ENCODE measurements at regions not wholly inside any gene's neighbourhood (a gene's known extent, or its start where the extent isn't known, plus 50 kb on each side); places are given as distances from the start of the nearest gene placed in this dataset.

- TF ChIP-seq EZH2 (IDR thresholded peaks at IDR 0.05; ENCODE audit: insufficient read depth, poor library complexity, severe bottlenecking), result no peak
- TF ChIP-seq EZH2phosphoT487 (IDR thresholded peaks at IDR 0.05; ENCODE audit: insufficient read depth, low read depth), result no peak
These were observed 462.3 kb downstream of the OMA1 start for GRCh38 chr1:58084266-58084665.
